ENCODE measurements at regions not wholly inside any gene's neighbourhood (a gene's known extent, or its start where the extent isn't known, plus 50 kb on each side); places are given as distances from the start of the nearest gene placed in this dataset.

DNA sequence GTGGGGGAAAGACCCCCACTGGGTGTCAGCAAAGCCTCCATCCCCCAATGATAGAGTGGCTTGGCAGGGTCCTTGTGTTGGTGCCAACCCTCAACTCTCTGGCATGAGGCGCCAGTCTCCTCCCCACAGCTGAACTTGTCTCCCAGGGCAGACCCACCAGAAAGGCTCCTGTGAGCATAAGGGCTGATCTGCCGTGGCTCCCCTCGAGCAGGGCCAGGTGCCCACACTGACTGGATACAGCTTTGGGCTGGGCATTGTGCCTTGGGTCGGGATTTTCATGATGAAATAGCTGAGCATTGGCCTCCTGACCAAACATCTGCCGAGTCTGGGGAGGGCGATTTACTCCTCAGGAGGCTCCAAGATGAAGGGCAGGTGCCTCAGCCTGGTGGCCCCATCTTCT lies 68.1 kb upstream of the NPTX2 start:
- Histone ChIP-seq H4K20me1 (replicated peaks in 1 of 2; ENCODE audit: control insufficient read depth in 1 of 2, insufficient read depth in 2 of 2, low read length in 2 of 2) (peaks cover 0 to 6% of the 10 kb centered on the region in 2 experiments), H3K4me2 (ENCODE audit: insufficient read depth in 1 of 2, low read depth in 2 of 2, low read length in 2 of 2) (no peak overlapping the region), H2BK5ac (ENCODE audit: low read depth, low read length) (no peak overlapping the region), H3K18ac (ENCODE audit: extremely low read depth, low read length) (no peak overlapping the region), H2BK15ac (ENCODE audit: low read length) (no peak overlapping the region), H3K56ac (replicated peaks; ENCODE audit: insufficient read length, low read depth, low read length) (no peak overlapping the region), H3K27ac (ENCODE audit: low read depth, low read length) (no peak overlapping the region), H2AK5ac (ENCODE audit: low read depth, low read length) (no peak overlapping the region), H3K79me1 (ENCODE audit: low read depth, low read length) (no peaks in the 10 kb centered on the region), H3K27me3 (replicated peaks in 1 of 4; ENCODE audit: control insufficient read depth in 3 of 4, extremely low read depth in 1 of 4, insufficient read depth in 3 of 4, low read length in 3 of 4) (no peaks in the 10 kb centered on the region; a peak in 1 of 7 replicates), H4K8ac (ENCODE audit: extremely low read depth, insufficient read depth, low read length) (no peak overlapping the region), H3K14ac (ENCODE audit: insufficient read length) (no peak overlapping the region), H3K36me3 (ENCODE audit: control insufficient read depth in 2 of 4, insufficient read depth in 4 of 4, low read length in 3 of 4) (no peaks in the 10 kb centered on the region), H3K79me2 (ENCODE audit: control insufficient read depth in 1 of 2, insufficient read depth in 2 of 2, low read length in 2 of 2) (no peaks in the 10 kb centered on the region), H3K4me3 (ENCODE audit: extremely low read depth in 1 of 4, insufficient read depth in 2 of 4, low read depth in 3 of 4, low read length in 4 of 4) (no peak overlapping the region), H2BK12ac (ENCODE audit: low read depth, low read length) (no peak overlapping the region), H3K9ac (replicated peaks in 1 of 4; ENCODE audit: extremely low read depth in 1 of 4, low read depth in 3 of 4, low read length in 3 of 4) (no peak overlapping the region), H4K91ac (replicated peaks; ENCODE audit: insufficient read length, low read length) (no peak overlapping the region), H3K23ac (ENCODE audit: insufficient read length) (no peak overlapping the region), H3K4ac (replicated peaks; ENCODE audit: insufficient read length, low read depth, low read length) (no peak overlapping the region), H2BK20ac (ENCODE audit: low read length) (no peak overlapping the region), H2AFZ (ENCODE audit: low read length) (no peak overlapping the region), H3K23me2 (ENCODE audit: low read depth, low read length) (peaks cover 10% of the 10 kb centered on the region; the same call in 1 of the 2 replicates), H4K5ac (ENCODE audit: insufficient read length, low read depth, low read length) (no peak overlapping the region), H3K9me3 (ENCODE audit: insufficient read depth in 2 of 2, low read depth in 1 of 2, low read length in 1 of 2) (peaks cover 10 to 17% of the 10 kb centered on the region in 2 experiments), H3K4me1 (replicated peaks in 1 of 4; ENCODE audit: control insufficient read depth in 3 of 4, insufficient read depth in 4 of 4, low read length in 3 of 4) (no peaks in the 10 kb centered on the region), H2BK120ac (replicated peaks; ENCODE audit: low read depth, low read length) (no peak overlapping the region)
- no peak for TF ChIP-seq TCF12 (IDR thresholded peaks at IDR 0.05; ENCODE audit: low read depth, low read length)
- FAIRE-seq (no peak), DNase-seq (ENCODE audit: low read depth in 1 of 2, low spot score in 2 of 2) (no peak)
- POLR2A ChIA-PET (ENCODE audit: partially characterized antibody) = no interaction called here
- CTCF ChIA-PET (ENCODE audit: partially characterized antibody) = interaction anchor here (1.0 to 2.2 kb wide), 3 partner anchors 9 to 285 kb away, joined by 3 to 7 read pairs (median 5); no protein-coding TSS in a partner anchor
- WGBS, 2 experiments (ENCODE audit: extremely low coverage in 1 of 2, insufficient coverage in 1 of 2, insufficient read length in 1 of 2, insufficient replicate concordance in 2 of 2, low coverage in 1 of 2, low lambda C conversion rate in 2 of 2, missing lambda C conversion rate in 1 of 2) = 84% methylated on average over 6 of the region's 6 CpGs; no CpG with 5 or more reads in 1 of the 2 experiments
